ENCODE measurements at regions not wholly inside any gene's neighbourhood (a gene's known extent, or its start where the extent isn't known, plus 50 kb on each side); places are given as distances from the start of the nearest gene placed in this dataset.

GRCh38 chr14:84397631-84398030 is 1132.3 kb upstream of the FLRT2 start:
- no peaks in the 10 kb centered on the region for H3K4me1 ChIP-seq (ENCODE audit: insufficient read depth, poor library complexity, severe bottlenecking)
- no peaks in the 10 kb centered on the region for H3K27me3 ChIP-seq (ENCODE audit: insufficient read depth, poor library complexity, severe bottlenecking)
- no peak for DNase-seq (ENCODE audit: low spot score)
- H3K27ac ChIP-seq (ENCODE audit: poor library complexity, severe bottlenecking), result no peak overlapping the region
- H3K4me3 ChIP-seq (ENCODE audit: severe bottlenecking), result no peak overlapping the region
- no peak for ATAC-seq (ENCODE audit: low read depth)
- TF ChIP-seq, protein P1, sequence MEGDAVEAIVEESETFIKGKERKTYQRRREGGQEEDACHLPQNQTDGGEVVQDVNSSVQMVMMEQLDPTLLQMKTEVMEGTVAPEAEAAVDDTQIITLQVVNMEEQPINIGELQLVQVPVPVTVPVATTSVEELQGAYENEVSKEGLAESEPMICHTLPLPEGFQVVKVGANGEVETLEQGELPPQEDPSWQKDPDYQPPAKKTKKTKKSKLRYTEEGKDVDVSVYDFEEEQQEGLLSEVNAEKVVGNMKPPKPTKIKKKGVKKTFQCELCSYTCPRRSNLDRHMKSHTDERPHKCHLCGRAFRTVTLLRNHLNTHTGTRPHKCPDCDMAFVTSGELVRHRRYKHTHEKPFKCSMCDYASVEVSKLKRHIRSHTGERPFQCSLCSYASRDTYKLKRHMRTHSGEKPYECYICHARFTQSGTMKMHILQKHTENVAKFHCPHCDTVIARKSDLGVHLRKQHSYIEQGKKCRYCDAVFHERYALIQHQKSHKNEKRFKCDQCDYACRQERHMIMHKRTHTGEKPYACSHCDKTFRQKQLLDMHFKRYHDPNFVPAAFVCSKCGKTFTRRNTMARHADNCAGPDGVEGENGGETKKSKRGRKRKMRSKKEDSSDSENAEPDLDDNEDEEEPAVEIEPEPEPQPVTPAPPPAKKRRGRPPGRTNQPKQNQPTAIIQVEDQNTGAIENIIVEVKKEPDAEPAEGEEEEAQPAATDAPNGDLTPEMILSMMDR (IDR thresholded peaks at IDR 0.05; ENCODE audit: poor library complexity, severe bottlenecking), result no peak
- H3K36me3 ChIP-seq (ENCODE audit: low read depth), result no peaks in the 10 kb centered on the region
- H3K9me3 ChIP-seq (ENCODE audit: severe bottlenecking), result no peaks in the 10 kb centered on the region

GRCh38 chr14:84399296-84399910 is 1130.5 kb upstream of the FLRT2 start:
- TF ChIP-seq, protein P1 (IDR thresholded peaks at IDR 0.05; ENCODE audit: poor library complexity, severe bottlenecking), result no peak
- Histone ChIP-seq H3K27me3 (ENCODE audit: insufficient read depth, poor library complexity, severe bottlenecking) (no peaks in the 10 kb centered on the region), H3K27ac (ENCODE audit: poor library complexity, severe bottlenecking) (no peak overlapping the region), H3K9me3 (ENCODE audit: severe bottlenecking) (no peaks in the 10 kb centered on the region), H3K4me1 (ENCODE audit: insufficient read depth, poor library complexity, severe bottlenecking) (no peaks in the 10 kb centered on the region), H3K36me3 (ENCODE audit: low read depth) (no peaks in the 10 kb centered on the region), H3K4me3 (ENCODE audit: severe bottlenecking) (no peak overlapping the region)
- ATAC-seq (ENCODE audit: low read depth) (no peak), DNase-seq (ENCODE audit: low spot score) (no peak)

GRCh38 chr14:84401631-84402030 is 1128.3 kb upstream of the FLRT2 start:
- H3K27ac ChIP-seq (ENCODE audit: poor library complexity, severe bottlenecking), result no peak overlapping the region
- DNase-seq (ENCODE audit: low spot score) (no peak), ATAC-seq (ENCODE audit: low read depth) (no peak)
- H3K27me3 ChIP-seq (ENCODE audit: insufficient read depth, poor library complexity, severe bottlenecking), result no peaks in the 10 kb centered on the region
- H3K4me3 ChIP-seq (ENCODE audit: severe bottlenecking), result no peak overlapping the region
- H3K9me3 ChIP-seq (ENCODE audit: severe bottlenecking), result no peaks in the 10 kb centered on the region
- no peaks in the 10 kb centered on the region for H3K36me3 ChIP-seq (ENCODE audit: low read depth)
- TF ChIP-seq, protein P1 (IDR thresholded peaks at IDR 0.05; ENCODE audit: poor library complexity, severe bottlenecking), result no peak
- no peaks in the 10 kb centered on the region for H3K4me1 ChIP-seq (ENCODE audit: insufficient read depth, poor library complexity, severe bottlenecking)

- no peak for DNase-seq (ENCODE audit: low spot score)
- Histone ChIP-seq H3K4me3 (ENCODE audit: severe bottlenecking) (no peak overlapping the region), H3K4me1 (ENCODE audit: insufficient read depth, poor library complexity, severe bottlenecking) (no peaks in the 10 kb centered on the region), H3K36me3 (ENCODE audit: low read depth) (no peaks in the 10 kb centered on the region), H3K27ac (ENCODE audit: poor library complexity, severe bottlenecking) (no peak overlapping the region), H3K27me3 (ENCODE audit: insufficient read depth, poor library complexity, severe bottlenecking) (no peaks in the 10 kb centered on the region), H3K9me3 (ENCODE audit: severe bottlenecking) (no peaks in the 10 kb centered on the region)
- no peak for ATAC-seq (ENCODE audit: low read depth)
- TF ChIP-seq, protein P1 (IDR thresholded peaks at IDR 0.05; ENCODE audit: poor library complexity, severe bottlenecking), result no peak
Observed at GRCh38 chr14:84403585-84403984, 1126.4 kb upstream of the FLRT2 start.

DNA sequence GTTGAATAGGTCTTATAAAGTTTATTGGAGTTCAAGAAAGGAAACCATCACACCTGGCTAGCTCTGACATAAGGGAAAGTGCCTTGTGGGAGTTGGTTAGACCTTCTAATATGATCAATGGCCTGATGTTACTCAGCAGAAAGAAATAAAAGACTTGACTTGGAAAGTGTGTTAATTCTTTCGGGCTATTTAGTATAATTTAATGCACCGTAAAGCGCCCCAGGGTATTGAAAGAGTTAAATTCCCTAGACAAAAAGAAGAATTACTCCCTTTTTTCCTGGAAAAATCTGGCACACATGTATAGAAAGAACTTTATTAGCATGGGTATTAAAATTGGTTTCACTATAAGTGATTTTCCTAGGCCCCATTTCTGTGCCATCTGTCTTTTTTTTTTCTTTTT is 1125.7 kb upstream of the FLRT2 start:
- no peaks in the 10 kb centered on the region for H3K27me3 ChIP-seq (ENCODE audit: insufficient read depth, poor library complexity, severe bottlenecking)
- DNase-seq (ENCODE audit: low spot score) (no peak), ATAC-seq (ENCODE audit: low read depth) (no peak)
- no peaks in the 10 kb centered on the region for H3K9me3 ChIP-seq (ENCODE audit: severe bottlenecking)
- H3K4me1 ChIP-seq (ENCODE audit: insufficient read depth, poor library complexity, severe bottlenecking), result no peaks in the 10 kb centered on the region
- no peak overlapping the region for H3K4me3 ChIP-seq (ENCODE audit: severe bottlenecking)
- no peak overlapping the region for H3K27ac ChIP-seq (ENCODE audit: poor library complexity, severe bottlenecking)
- TF ChIP-seq, protein P1 (IDR thresholded peaks at IDR 0.05; ENCODE audit: poor library complexity, severe bottlenecking), result no peak
- no peaks in the 10 kb centered on the region for H3K36me3 ChIP-seq (ENCODE audit: low read depth)

All from RWPE2 (cell line).